ENCODE measurements at regions not wholly inside any gene's neighbourhood (a gene's known extent, or its start where the extent isn't known, plus 50 kb on each side); places are given as distances from the start of the nearest gene placed in this dataset.
"Not testable (repeated sequence)": the region's sequence is repeated elsewhere in the genome, so short reads cannot be mapped to it uniquely, and the experiment has no call there.

DNA sequence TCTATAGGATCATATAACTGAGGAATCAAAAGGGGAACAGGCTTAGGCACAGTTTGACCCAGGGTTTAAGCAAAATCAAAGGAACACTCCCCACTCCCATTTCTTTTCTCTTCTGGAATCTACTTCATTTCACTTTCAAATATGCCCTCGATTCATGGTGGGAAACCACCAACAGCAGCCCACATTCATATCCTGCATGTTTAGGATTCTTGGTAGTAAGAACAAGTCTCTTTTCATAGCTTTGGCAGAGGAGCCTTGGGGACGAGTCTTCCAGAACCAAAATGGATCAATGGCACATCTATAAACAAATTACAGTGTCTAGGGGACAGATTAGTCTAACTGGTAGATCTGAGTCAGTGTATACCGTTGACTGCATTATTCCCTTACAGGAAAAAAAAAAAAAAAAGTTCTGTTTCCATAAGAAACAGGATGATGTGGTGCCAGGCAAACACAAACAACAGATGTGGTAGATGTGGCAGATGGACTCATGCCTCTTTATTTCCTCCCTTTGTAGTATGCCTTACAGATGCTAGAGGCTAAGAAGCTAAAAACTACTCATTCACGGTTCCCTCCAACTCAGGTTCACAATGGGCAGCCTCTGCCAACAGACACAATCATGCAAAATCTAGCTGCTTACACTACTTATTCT is 578.3 kb upstream of the ADAMTS9 start:
- Mint-ChIP-seq H3K4me3 (no peak overlapping the region), H3K9me3 (peaks cover 4% of the 10 kb centered on the region), H3K27me3 (peaks cover 13% of the 10 kb centered on the region), H3K36me3 (no peaks in the 10 kb centered on the region), H3K27ac (no peak overlapping the region), H3K4me1 (ENCODE audit: unreplicated experiment) (no peaks in the 10 kb centered on the region)
- TF ChIP-seq, protein P1, sequence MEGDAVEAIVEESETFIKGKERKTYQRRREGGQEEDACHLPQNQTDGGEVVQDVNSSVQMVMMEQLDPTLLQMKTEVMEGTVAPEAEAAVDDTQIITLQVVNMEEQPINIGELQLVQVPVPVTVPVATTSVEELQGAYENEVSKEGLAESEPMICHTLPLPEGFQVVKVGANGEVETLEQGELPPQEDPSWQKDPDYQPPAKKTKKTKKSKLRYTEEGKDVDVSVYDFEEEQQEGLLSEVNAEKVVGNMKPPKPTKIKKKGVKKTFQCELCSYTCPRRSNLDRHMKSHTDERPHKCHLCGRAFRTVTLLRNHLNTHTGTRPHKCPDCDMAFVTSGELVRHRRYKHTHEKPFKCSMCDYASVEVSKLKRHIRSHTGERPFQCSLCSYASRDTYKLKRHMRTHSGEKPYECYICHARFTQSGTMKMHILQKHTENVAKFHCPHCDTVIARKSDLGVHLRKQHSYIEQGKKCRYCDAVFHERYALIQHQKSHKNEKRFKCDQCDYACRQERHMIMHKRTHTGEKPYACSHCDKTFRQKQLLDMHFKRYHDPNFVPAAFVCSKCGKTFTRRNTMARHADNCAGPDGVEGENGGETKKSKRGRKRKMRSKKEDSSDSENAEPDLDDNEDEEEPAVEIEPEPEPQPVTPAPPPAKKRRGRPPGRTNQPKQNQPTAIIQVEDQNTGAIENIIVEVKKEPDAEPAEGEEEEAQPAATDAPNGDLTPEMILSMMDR (conservative IDR thresholded peaks at IDR 0.05) = no peak
- DNase-seq (ENCODE audit: extremely low spot score, unreplicated experiment) = no peak

DNA sequence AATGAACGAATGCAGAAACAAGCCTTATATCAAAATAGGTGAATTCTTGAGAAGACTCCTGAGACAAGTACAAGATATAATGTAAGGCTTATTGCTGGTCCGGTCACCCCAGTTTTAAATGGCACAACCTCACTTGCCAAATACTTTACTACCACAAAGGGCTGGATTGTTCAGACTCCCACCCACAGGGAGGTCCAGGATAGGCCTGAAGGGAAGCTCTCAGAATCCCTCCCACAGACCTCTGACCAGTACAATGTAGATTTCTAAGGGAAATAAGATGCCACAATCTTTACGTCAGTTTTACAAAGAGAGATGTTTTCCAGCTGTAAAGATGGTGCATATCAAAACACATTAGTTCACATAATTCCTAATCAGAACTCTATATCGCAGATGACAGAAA is 577.7 kb upstream of the ADAMTS9 start:
- Mint-ChIP-seq H3K27me3 (peaks cover 13% of the 10 kb centered on the region), H3K27ac (no peak overlapping the region), H3K4me1 (ENCODE audit: unreplicated experiment) (no peaks in the 10 kb centered on the region), H3K36me3 (no peaks in the 10 kb centered on the region), H3K4me3 (no peak overlapping the region), H3K9me3 (peaks cover 5% of the 10 kb centered on the region)
- TF ChIP-seq, protein P1 (conservative IDR thresholded peaks at IDR 0.05) = no peak
- DNase-seq (ENCODE audit: extremely low spot score, unreplicated experiment) = no peak

DNA sequence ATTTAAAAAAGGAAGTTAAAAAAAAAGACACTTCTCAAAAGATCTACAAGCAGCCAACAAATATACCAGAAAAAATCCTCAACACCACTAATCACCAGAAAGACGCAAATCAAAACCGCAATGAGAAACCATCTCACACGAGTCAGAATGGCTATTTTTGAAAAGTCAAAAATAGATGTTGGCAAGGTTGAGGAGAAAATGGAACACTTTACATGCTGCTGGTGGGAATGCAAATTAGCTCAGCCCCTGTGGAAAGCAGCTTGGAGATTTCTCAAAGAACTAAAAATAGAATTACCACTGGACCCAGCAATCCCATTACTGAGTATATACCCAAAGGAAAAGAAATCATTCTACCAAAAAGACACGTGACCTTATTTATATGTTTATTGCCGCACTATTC is 574.7 kb upstream of the ADAMTS9 start:
- H3K4me3 Mint-ChIP-seq = no peak overlapping the region
- no peaks in the 10 kb centered on the region for H3K36me3 Mint-ChIP-seq
- peaks cover 13% of the 10 kb centered on the region for H3K27me3 Mint-ChIP-seq
- peaks cover 5% of the 10 kb centered on the region for H3K9me3 Mint-ChIP-seq
- no peak for DNase-seq (ENCODE audit: extremely low spot score, unreplicated experiment)
- H3K27ac Mint-ChIP-seq = no peak overlapping the region
- TF ChIP-seq, protein P1 (conservative IDR thresholded peaks at IDR 0.05) = no peak
- no peaks in the 10 kb centered on the region for H3K4me1 Mint-ChIP-seq (ENCODE audit: unreplicated experiment)

DNA sequence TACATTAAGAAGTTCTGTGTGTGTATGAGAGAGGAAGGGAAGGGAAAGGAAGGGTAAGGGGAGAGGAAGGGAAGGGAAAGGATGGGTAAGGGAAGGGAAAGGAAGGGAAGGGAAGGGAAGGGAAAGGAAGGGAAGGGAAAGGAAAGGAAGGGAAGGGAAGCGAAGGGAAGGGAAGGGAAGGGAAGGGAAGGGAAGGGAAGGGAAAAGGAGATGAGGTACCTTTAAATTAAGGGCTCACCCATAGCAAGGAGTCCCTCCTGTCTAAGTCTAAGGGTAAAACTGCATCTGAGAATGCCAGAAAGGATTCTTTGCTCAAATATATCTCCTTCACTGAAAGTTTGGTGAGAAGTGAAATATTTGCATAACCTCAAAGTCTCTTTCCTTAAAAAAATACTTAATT is 572.1 kb upstream of the ADAMTS9 start:
- H3K36me3 Mint-ChIP-seq = no peaks in the 10 kb centered on the region
- H3K4me3 Mint-ChIP-seq = no peak overlapping the region
- peaks cover 11% of the 10 kb centered on the region for H3K27me3 Mint-ChIP-seq
- no peaks in the 10 kb centered on the region for H3K4me1 Mint-ChIP-seq (ENCODE audit: unreplicated experiment)
- no peak overlapping the region for H3K27ac Mint-ChIP-seq
- DNase-seq (ENCODE audit: extremely low spot score, unreplicated experiment) = no peak
- peaks cover 9% of the 10 kb centered on the region for H3K9me3 Mint-ChIP-seq
- TF ChIP-seq, protein P1 (conservative IDR thresholded peaks at IDR 0.05) = no peak

DNA sequence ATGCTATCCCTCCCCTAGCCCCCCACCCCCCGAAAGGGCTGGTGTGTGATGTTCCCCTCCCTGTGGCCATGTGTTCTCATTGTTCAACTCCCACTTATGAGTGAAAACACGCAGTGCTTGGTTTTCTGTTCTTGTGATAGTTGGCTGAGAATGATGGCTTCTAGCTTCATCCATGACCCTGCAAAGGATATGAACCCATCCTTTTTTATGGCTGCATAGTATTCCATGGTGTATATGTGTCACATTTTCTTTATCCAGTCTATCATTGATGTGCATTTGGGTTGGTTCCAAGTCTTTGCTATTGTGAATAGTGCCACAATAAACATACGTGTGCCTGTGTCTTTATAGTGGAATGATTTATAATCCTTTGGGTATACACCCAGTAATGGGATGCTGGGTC is 565.1 kb upstream of the ADAMTS9 start:
- H3K27me3 Mint-ChIP-seq = peaks cover 20% of the 10 kb centered on the region
- not testable (repeated sequence) for H3K4me1 Mint-ChIP-seq (ENCODE audit: unreplicated experiment); H3K4me3 Mint-ChIP-seq; H3K36me3 Mint-ChIP-seq; H3K27ac Mint-ChIP-seq; DNase-seq (ENCODE audit: extremely low spot score, unreplicated experiment)
- H3K9me3 Mint-ChIP-seq = peaks cover 25% of the 10 kb centered on the region

DNA sequence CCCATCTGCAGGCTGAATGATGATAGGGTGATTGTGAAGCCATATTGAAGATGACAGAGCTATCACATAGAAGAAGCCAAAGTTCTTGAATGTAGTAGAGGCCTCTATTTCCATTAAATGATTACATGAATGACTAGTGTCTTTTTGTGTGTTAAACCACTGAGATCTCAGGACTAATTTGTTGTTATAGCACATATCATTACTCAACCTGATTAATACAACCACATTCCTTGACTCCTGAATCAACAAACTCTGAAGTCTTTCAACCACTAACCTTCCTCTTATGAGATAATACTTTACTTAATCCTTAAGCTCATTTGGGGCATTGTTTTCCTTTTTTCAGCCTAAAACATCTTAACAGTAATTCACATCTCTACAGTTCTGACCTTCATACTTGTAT is 564.5 kb upstream of the ADAMTS9 start:
- DNase-seq (ENCODE audit: extremely low spot score, unreplicated experiment) = no peak
- Mint-ChIP-seq H3K27ac (no peak overlapping the region), H3K4me1 (ENCODE audit: unreplicated experiment) (no peaks in the 10 kb centered on the region), H3K4me3 (no peak overlapping the region), H3K27me3 (peaks cover 21% of the 10 kb centered on the region), H3K36me3 (peaks cover 6% of the 10 kb centered on the region), H3K9me3 (peaks cover 25% of the 10 kb centered on the region)
- TF ChIP-seq, protein P1 (conservative IDR thresholded peaks at IDR 0.05) = no peak
